Suppressor macrophage treated with lipopolysaccharide for 4 hours (primary cell): ENCODE measurements at regions not wholly inside any gene's neighbourhood (a gene's known extent, or its start where the extent isn't known, plus 50 kb on each side); places are given as distances from the start of the nearest gene placed in this dataset.

Experiments used
- DNase-seq: peaks from one replicate; pipeline ENCODE4 v3.0.0-alpha.2; 2020

DNA sequence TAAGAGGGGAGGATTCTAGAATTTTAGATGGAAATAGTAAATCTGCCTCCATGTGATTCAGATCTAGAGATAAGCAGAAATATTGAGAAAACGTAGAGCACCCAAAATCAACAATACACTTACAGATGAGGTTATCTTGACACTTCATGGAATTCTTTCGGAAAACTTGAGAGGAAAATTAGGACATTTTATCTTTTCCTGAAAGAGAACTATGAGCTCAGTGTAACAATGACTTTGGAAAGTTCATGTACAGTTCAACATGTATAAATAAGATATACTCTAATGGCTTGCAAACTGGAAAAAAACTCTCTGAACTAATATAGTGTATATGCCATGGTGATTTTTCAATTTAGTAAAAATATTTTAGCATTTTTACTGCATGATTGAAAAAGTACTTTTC is 338.1 kb upstream of the NEGR1 start:
- no peak for DNase-seq

DNA sequence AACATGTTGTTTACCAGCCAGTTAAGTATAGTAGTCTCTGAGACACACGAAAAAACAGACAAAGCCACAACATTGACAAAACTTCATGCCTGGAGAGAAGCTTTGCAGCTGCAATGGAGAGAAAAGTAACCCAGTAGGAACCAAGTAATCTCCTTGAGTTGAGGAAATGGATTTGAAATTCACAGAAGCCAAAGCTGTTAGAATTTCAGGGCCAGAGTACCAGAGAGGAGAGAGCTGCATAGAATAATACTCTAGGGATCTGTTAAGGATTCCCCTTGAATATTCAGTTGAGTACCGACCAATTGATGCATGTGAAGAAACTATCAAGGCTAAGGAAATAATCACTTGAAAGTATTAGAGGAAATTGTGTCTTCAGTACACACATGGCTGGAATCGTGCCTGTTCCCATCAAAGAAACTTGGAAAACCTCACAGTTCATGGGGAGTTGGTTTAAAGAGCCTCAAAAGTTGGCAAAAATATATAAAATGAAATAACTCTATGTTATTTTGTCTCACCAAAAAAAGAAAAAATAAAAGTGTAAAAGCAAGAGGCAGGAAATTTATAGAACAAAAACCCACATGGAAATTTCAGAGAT is 324.0 kb upstream of the NEGR1 start:
- no peak for DNase-seq

DNA sequence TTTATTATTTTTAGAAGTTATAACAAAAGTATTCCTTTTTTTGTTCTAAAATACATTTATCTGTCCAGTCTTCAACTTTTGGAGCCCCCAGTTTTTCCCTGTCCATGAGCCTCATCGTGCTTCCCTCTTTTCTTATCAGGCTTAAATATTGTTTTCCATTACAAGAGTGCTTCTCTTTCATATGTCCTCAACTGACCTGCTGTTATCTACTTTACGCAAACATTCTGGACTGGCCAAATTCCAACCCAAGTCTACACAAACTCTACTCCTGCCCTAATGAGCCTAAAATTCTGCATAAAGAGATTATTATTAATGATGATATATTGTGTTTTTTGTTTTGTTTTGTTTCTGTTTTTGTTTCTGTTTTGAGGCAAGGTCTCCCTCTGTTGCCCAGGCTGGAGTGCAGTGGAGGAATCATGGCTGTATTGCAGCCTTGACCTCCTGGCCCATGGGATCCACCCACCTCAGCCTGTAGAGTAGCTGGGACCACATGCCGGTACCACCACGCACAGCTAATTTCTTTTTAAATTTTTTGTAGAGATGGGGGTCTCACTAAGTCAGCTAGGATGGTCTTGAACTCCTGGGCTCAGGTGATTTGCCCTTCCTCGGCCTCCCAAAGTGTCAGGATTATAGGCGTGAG is 318.8 kb upstream of the NEGR1 start:
- no peak for DNase-seq

DNA sequence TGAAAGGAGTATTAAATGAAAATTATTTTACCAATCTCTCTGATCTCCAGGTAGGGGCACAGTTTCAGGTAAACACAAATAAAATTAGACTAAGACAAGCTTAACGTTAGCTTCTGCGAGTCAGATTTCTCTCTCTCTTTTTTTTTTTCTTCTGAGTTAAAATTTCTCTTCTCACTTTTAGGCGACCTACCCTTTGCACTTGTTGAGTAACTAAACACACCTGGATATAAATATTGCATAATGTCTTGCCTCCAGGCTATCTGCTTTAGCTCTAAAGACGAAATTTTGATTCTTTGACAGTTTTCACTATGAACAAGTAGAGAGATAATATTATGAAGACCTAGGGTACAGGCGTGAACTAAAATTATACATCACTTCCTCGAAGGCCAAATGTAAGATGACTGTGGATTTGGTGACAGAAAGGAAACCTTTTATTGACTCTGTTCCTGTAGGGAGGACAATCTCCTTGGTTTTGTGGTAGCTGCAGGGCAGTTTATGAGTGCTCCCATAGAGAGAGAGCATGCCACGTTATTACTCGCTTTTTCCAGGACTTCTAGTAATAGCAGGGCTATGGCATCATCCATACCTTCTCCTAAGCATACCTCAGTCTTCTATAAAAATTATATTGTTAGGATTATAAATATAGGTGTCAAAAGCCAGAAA is 303.8 kb upstream of the NEGR1 start:
- no peak for DNase-seq

DNA sequence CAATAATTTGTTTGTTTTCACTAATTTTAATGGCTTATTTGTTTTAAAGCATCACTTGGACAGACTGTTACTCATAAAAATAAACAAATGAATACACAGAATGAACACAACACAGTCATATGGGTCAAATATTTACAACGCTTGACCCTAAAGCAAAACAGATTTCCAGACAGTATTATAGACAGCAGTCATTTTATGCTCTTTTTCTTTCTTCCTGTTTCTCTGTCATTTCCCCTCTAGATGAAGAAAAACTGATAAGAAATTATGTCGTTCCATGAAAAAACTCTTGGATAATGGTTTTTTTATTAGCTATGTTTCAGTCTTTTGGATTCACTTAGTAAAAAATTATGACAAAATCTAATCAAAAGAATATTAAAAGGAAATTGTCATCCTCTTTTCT is 297.3 kb upstream of the NEGR1 start:
- no peak for DNase-seq

DNA sequence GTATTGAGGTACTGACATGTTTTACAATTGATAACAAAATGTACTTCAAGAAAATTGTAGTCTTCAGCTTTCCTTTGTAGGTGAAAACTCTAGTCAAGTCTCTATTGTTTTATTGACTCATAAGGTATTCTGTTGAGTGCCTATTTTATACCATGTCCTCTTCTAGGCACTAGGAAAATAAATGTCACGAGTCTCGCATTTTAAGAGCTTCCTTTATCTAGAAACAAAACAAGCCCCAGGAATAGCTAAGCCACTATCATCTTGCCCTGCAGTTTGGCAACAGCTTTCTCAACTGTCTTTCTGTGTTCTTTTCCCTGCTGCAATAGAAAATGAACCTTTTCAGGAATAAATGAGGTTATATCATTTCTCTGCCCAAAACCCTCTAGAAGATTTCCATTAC is 288.5 kb upstream of the NEGR1 start:
- DNase-seq = no peak

DNA sequence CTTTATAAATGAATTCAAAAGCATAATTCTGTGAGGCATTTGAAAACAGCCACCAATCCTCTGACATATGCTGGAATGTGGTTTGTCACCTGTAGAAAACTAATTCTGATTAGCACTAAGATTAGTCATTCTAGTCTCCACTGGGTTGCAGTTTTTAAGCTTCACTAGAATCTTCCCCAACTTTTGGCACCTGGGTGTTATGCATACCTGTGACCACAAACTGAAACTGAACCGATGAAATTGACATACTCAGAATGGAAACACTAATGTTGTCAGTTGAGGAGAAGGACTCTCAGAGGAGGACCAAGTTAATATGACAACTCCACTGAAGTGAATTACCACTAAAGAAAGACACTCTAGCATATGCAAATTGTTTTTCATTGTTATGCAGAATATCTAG is 285.8 kb upstream of the NEGR1 start:
- no peak for DNase-seq

DNA sequence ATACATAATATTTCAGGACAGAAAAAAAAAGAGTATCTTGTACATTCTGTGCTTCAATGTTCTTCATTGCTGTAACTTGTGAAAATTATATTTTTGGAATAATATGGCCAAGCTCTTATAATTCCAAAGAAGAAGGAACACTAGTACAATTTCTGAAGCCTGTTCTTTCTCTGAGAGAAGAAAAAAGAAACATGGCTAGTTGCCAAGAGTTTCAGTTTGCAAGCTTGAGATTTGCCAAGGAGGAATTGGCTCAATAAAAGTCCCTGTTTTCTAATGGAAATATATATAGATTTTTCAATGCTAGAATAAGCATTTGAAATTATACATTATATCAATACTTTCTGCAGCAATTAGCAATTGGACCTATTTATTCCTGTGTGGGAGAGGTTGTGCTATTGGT is 285.2 kb upstream of the NEGR1 start:
- no peak for DNase-seq

DNA sequence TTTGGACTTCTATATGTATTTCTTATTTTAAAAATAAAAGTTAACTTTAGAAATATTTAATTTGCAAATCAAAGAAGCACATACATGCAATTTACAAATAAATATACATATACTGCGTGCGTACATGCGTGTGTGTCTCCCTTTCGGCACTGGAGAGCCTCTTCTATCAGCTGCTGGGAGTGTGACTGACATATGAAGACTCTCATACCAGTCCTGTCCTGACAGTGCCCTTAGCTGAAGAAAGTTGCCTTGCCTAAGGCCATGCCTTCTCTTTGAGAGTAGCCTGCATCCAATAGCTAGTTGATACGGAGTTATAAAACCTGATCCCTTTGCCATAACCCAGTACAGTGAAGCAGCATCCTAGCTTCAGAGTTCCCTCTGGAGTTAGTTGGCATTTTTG is 282.4 kb upstream of the NEGR1 start:
- no peak for DNase-seq

DNA sequence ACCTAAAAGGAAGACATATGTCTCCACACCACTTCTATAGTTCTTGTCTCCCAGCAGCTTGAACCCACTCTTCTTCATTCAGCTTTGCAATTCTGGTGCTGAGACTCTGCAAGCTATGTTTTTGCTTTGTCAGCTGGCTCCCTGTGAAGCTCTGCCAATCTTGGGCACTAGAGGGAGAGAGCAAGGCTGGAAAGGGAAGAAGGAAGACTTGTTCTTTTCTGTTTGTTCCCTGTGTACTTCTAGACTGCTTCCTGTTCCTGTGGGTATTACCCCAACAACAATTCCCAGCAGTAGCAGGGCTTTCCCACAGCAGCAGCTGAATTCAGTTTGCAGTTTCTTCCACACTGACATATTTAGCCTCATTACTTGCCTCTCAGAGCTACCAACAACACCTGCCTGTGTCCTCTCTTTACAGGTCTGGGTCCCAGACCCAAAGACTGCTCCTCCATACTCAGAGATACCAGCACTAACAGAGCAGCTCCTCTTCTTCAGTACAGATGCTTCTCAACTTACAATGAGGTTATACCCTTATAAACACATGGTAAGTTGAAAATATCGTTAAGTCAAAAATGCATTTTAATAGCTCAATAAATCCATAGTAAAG is 275.2 kb upstream of the NEGR1 start:
- DNase-seq = peak; percentile 42

DNA sequence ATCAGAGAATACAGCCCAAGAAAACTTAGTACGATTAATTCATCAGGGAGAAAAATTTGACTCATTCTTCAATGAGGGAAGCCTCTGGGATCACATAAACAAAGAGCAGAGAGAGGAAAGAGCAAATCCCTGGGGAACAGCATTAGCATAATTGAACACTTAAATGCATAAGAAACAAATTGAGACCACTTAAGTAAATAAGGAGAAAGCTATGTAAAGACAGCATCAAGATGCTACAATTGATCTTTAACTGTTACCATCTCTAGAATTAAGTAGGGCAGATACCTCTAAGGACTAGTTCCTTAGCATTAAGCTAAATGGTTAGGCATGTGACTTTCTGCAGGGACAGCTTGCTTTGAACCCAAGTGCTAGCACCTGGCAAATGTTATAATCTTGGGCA is 265.1 kb upstream of the NEGR1 start:
- DNase-seq = no peak

DNA sequence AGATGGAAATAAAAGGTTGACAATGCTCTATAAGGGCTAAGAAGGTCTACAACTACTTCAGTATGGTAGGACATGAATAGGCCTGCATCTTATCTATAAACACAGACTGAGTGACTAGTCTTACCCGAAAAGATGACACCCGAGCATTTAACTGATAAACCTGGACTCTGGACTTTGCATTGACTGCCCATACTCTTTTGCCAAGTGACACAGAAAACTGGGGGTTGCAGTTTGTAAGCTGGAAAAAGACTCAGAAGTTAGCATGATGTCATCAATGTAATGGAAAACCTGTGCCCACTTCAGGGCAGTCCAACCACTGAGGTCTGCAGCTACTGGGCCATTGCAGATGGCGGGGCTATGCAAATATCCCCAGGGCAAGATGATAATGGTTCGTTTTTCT is 258.3 kb upstream of the NEGR1 start:
- no peak for DNase-seq

DNA sequence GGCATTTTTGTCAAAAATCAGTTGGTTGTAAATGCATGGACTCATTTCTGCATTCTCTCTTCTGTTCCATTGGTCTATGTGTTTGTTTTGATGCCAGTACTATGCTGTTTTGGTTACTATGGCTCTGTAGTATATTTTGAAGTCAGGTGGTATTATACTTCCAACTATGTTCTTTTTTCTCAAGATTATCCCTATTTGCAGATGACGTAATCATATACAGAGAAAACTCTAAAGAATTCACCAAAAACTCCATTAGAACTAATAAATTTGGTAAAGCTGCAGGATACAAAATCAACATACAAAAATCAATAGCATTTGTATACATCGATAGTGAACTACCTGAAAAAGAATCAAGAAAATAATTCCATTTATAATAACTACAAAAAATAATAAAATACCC is 253.1 kb upstream of the NEGR1 start:
- no peak for DNase-seq

DNA sequence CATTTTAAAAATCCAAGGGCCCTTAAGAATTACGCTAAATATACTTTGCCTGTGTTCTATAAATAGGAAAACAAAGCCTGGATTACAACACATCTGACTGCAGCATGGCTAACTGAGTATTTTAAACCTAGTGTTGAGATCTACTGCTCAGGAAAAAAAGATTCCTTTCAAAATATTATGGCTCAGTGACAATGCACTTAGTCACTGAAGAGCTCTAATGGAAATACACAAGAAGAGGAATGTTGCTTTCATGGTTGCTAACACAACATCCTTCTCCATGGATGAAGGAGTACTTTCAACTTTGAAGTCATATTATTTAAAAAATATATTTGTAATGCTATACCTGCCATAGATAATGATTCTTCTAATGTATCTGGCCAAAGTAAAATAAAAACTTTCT is 248.3 kb upstream of the NEGR1 start:
- no peak for DNase-seq

DNA sequence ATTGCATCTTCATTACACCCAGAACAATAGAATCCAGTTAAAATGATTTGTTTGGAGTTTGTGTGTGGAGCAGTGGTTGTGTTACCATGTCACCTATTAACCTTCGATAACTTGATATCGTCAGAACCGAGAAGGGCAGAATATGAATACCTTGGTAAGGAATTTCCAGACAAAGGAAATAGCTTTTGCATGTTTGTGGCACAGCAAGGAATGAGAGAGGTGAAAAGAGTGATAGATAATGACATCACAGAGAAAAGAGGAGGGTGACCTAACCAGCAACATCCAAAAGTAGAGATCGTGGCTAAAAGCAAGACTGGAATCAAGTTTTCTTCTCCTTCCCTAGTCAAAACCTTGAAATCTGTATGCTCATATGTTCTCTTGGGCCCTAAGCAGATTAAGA is 244.6 kb upstream of the NEGR1 start:
- DNase-seq = no peak

DNA sequence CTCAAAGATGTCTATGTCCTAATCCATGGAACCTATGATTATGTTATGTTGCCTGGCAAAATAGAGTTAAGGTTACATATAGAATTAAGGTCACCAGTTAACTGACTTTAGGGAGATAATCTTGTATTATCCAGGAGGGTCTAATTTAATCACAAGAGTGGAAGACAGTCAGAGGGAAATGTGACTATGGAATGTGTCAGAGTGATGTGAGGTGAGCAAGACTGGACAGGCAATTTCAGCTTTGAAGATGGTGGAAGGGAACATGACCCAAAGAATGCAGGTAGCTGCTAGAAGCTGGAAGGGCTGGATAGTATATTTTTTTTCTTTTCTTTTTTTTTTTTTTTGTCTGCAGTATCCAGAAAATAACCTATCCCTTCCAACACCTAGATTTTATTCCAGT is 241.7 kb upstream of the NEGR1 start:
- no peak for DNase-seq

DNA sequence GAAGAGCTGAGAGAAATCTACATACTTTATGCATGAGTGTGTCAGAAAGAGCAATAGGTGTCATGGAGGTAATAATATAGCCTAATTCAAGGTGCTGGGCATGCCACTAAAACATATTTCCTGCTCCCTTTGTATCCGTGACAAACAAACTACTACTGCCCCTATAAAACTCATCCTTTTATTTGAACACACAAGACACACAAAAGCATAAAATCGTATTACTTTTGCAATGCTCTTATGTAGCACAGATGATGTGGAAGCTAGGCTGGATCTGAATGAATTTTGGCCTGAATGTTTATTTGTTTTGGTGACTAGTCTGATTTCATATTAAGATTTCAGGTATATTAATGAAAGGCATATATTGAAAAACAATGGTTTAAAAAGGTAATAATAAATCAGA is 239.3 kb upstream of the NEGR1 start:
- no peak for DNase-seq

DNA sequence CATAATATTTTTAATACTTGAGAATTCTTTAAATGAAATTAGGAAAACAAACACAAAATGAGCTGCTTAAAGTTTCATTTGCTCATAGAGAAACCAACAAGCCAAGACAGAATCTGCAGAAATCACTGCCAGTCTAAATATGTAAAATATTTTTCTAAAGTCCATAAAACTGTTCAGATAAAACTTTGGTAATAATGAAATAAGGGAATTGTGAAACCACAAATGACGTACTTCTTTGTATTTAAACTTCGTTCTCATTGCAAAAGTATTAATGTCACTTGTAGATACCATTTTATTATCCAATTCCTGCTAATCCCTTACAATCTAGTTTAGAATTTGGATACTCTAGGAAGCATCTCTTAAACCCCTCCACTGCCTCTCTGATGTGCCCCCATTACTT is 234.5 kb upstream of the NEGR1 start:
- no peak for DNase-seq

DNA sequence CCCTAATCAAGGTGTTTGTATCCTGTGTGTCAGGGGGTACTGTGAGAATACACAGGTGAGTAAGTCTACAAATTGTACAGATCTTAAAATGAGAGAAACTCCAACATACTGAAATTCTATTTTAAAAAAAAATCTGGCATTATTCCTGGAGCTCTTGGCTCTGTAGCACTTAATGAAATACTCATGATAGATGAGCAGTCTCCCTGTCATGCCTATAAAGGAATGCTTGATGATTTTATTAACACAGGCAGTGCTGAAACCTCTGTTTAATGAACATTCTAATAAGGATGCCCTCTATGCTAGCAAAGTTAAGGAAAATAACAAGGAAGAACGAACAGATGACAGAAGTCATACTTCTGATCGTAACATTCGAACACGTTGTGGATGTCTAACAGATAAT is 233.9 kb upstream of the NEGR1 start:
- DNase-seq = no peak

DNA sequence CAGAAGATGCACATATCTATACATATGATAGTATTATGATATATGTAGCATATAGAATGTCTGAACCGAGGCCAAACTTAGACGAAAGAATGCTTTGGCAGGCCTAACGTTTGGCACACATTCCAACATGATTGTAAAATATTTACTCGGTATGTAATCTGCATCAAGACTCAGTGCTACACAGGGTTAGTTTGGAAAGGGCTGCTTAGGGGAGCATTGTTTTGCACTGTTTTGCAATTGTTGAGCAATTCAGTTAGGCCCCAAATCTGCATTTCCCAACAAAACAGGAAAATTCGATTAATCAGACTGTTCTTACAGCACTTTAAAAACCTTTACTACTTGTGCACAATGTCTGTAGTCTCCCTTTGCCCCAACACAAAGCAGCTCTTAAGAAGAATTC is 216.0 kb upstream of the NEGR1 start:
- DNase-seq = no peak

DNA sequence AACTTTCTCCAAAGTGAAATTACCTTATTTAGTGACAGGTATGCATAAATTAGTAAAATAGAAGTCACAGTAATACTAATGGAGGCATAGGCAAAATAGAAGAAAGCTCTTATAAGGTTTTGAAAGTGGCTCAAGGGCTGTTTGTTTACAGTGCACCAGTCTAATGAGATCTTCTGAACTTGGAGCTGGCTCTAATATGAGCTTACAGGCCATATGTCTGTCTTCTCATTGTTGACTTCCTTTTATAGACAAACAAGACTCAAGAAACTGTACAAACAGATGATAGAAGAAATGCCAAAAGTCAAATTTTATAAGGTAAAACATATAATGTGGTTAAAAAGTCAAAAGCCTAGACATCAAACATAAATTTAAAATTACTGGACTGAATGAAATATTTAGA is 207.5 kb upstream of the NEGR1 start:
- no peak for DNase-seq

DNA sequence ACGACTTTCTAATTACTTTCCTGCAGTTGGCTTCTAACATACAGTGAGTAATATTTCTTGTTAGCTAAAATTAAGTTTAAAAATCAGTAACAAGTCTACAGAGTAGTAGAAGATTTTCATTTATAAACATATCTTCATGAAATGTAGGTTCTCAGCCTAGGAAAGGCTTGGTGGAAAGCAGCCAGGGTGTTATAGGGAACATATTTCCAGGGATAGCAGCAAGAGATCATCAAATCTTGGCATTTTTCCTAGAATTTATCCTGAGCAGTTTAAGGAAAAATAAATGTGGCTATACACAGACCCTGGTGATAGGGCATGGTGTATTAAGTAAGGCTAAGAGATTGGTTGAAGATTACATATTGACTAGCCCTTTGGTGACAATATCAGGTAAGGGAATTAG is 203.5 kb upstream of the NEGR1 start:
- no peak for DNase-seq

DNA sequence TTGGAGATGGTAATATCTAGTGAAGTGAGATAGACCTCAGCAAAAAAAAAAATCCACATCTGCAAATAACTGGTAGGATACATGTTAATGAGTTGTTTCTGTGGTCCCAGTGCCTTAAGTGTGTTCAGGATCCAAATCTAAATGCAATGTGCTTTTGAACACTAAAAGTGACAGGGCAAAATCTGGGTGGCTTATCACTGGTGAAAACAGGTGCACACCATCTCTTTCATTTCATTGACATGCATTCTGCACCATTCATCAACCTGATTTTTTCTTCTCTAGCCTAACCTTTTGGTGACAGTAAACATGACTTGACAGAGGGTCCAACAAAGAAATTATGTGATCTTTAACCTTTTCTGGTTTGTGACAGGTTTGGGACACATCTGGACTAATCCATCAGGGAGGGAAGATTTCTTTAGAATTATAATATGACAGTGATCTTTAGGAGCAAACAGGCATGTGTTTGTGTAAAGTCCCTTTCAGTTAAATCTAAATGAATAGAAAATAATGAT is 201.6 kb upstream of the NEGR1 start:
- DNase-seq = no peak

DNA sequence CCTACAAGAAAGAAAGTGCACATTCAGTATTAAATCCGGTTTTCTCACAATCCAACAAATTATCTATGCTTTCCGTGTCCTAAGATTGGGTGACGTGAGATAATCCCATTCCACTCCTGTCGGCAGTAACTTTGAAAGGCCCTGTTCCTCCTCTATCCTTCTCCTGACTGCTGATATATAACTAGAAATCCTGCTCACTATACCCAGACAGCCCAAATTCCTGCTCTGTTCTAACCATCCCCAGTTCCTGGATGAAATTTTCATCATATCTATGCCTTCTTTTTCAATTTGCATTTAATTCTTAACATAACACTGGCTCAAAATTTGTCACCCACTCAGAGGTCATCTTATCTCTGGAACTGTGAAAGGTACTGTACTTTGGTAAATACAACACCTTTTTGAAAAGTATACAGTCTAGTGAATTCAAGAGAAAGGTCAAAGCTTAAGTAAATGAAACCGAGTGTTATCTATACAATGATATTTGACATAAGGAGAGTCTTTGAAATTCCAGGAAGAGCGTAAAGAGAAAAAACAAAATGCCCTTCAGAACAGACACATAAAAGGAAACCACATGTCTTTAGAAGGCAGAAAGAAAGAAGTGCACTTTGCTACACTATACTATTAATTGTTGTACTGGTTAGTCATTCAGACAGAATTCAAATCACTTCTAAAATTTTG is 200.5 kb upstream of the NEGR1 start:
- no peak for DNase-seq
